ENCODE measurements at regions not wholly inside any gene's neighbourhood (a gene's known extent, or its start where the extent isn't known, plus 50 kb on each side); places are given as distances from the start of the nearest gene placed in this dataset.

GRCh38 chr6:120918137-120918536 lies 416.1 kb downstream of the TBC1D32 start:
- no peaks in the 10 kb centered on the region for H3K4me1 ChIP-seq (ENCODE audit: insufficient read depth, low read length)
- H2AFZ ChIP-seq (ENCODE audit: low read length): no peak overlapping the region
- no peak overlapping the region for H3K27ac ChIP-seq (ENCODE audit: insufficient read length, low read depth, low read length)
- H4K20me1 ChIP-seq (ENCODE audit: control insufficient read depth, insufficient read depth, insufficient read length): no peaks in the 10 kb centered on the region
- no peak overlapping the region for H3K23ac ChIP-seq (ENCODE audit: insufficient read length, low read depth, low read length)
- no peak overlapping the region for H3K18ac ChIP-seq (ENCODE audit: insufficient read length, low read depth, low read length)
- no CpG with 5 or more reads among the region's 1 CpG for WGBS (ENCODE audit: extremely low coverage, insufficient read length, low lambda C conversion rate)
- H2BK15ac ChIP-seq (ENCODE audit: low read depth, low read length): no peak overlapping the region
- H3K9me3 ChIP-seq (ENCODE audit: control insufficient read depth, low read depth, low read length): no peaks in the 10 kb centered on the region
- H3K4me1 Mint-ChIP-seq: peaks cover 4 to 13% of the 10 kb centered on the region in 2 experiments; a peak in 3 of 4 replicates
- DNase-seq: no peak
- H4K8ac ChIP-seq (replicated peaks; ENCODE audit: insufficient read length, low read depth, low read length): no peak overlapping the region
- no peak overlapping the region for H3K14ac ChIP-seq (ENCODE audit: insufficient read depth, low read length)
- no peak overlapping the region for H3K27ac Mint-ChIP-seq
- H3K36me3 Mint-ChIP-seq (ENCODE audit: insufficient read depth in 1 of 3, low read depth in 3 of 3): no peaks in the 10 kb centered on the region; a peak in 1 of 7 replicates
- H2BK120ac ChIP-seq (ENCODE audit: low read depth, low read length, poor library complexity, severe bottlenecking): no peak overlapping the region
- no peak overlapping the region for H2BK20ac ChIP-seq (ENCODE audit: low read depth, low read length, poor library complexity, severe bottlenecking)
- no peak overlapping the region for H3K4me3 Mint-ChIP-seq
- H4K5ac ChIP-seq (ENCODE audit: insufficient read length, low read depth, low read length): no peak overlapping the region
- H4K91ac ChIP-seq (ENCODE audit: insufficient read length, low read depth, low read length): no peak overlapping the region
- no peaks in the 10 kb centered on the region for H3K27me3 Mint-ChIP-seq (ENCODE audit: low read depth)
- no peak overlapping the region for H2BK5ac ChIP-seq (ENCODE audit: insufficient read length, low read length)
- no peak for TF ChIP-seq CTCF (conservative IDR thresholded peaks at IDR 0.05)
- H3K4ac ChIP-seq (ENCODE audit: low read depth, low read length): no peak overlapping the region
- H3K56ac ChIP-seq (ENCODE audit: insufficient read length, low read depth, low read length): no peak overlapping the region
- H3K79me1 ChIP-seq (ENCODE audit: insufficient read depth, low read depth, low read length, poor library complexity, severe bottlenecking): no peaks in the 10 kb centered on the region
- H2BK12ac ChIP-seq (ENCODE audit: insufficient read length, low read depth, low read length): no peak overlapping the region
- no peaks in the 10 kb centered on the region for H3K23me2 ChIP-seq (ENCODE audit: insufficient read length, low read depth, low read length, poor library complexity, severe bottlenecking)
- H3K79me2 ChIP-seq (ENCODE audit: insufficient read depth, low read length): no peaks in the 10 kb centered on the region
- H3K4me2 ChIP-seq (ENCODE audit: insufficient read depth, insufficient read length, low read length): no peak overlapping the region
- H3T11ph ChIP-seq (ENCODE audit: low read length): no peak overlapping the region
- no peak overlapping the region for H2AK5ac ChIP-seq (ENCODE audit: insufficient read length, low read length)
- H3K9ac ChIP-seq (ENCODE audit: extremely low read depth, insufficient read length, low read length): no peak overlapping the region
- no peaks in the 10 kb centered on the region for H3K9me3 Mint-ChIP-seq
- H3K27me3 ChIP-seq (ENCODE audit: insufficient read depth, low read length): no peaks in the 10 kb centered on the region

Measured in H9 (cell line).